Aorta (tissue), 5 donors: ENCODE measurements at regions not wholly inside any gene's neighbourhood (a gene's known extent, or its start where the extent isn't known, plus 50 kb on each side); places are given as distances from the start of the nearest gene placed in this dataset.

Experiments
- ATAC-seq: fragments of 200-7000 bp; cut with Tn5 transposase; one replicate; pipeline ENCODE4 v1.9.1; 2022; ENCODE audit warnings: moderate library complexity; ENCODE audit not compliant: low FRiP score
- DNase-seq, 2 donors: peaks; one replicate each; pipeline ENCODE4 v3.0.0-alpha.2; 2020
- H3K27ac ChIP-seq, 2 donors: one replicate each; pipeline ENCODE4 v1.5.1; 2013; ENCODE audit warnings: low read length in 2 of 2, mild to moderate bottlenecking in 2 of 2, moderate library complexity in 2 of 2, control low read depth in 1 of 2, inconsistent platforms in 1 of 2, low read depth in 1 of 2
- H3K27me3 ChIP-seq, 2 donors: one replicate each; pipeline ENCODE4 v1.6.1; 2013; ENCODE audit warnings: control low read depth in 1 of 2, low read length in 1 of 2, mild to moderate bottlenecking in 1 of 2, moderate library complexity in 1 of 2; ENCODE audit not compliant: insufficient read depth in 2 of 2, control insufficient read depth in 1 of 2
- H3K36me3 ChIP-seq, 2 donors: one replicate each; pipeline ENCODE4 v1.6.1; 2013; ENCODE audit warnings: control low read depth in 1 of 2, low read length in 1 of 2, mild to moderate bottlenecking in 1 of 2; ENCODE audit not compliant: insufficient read depth in 2 of 2, control insufficient read depth in 1 of 2
- H3K4me1 ChIP-seq, 2 donors: one replicate each; pipeline ENCODE4 v1.6.1; 2013; ENCODE audit warnings: low read length in 2 of 2, control low read depth in 1 of 2, mild to moderate bottlenecking in 1 of 2, moderate library complexity in 1 of 2; ENCODE audit not compliant: insufficient read depth in 2 of 2, control insufficient read depth in 1 of 2
- H3K4me3 ChIP-seq, 2 donors: one replicate each; pipeline ENCODE4 v1.5.1; 2013; ENCODE audit warnings: low read length in 2 of 2, control low read depth in 1 of 2, mild to moderate bottlenecking in 1 of 2
- H3K9me3 ChIP-seq: one replicate; pipeline ENCODE4 v1.6.1; 2013; ENCODE audit warnings: mild to moderate bottlenecking, low read length; ENCODE audit not compliant: control insufficient read depth
- WGBS, 2 donors: extraction: QIAGEN DNeasy Blood & Tissue Kit; methylation state at CpG; one replicate each; pipeline ENCODE4 v1.1.7; 2013; 5-methylcytosine and 5-hydroxymethylcytosine counted together
- intact Hi-C, 2 donors: fragments of 100-400 bp; cut with DNase I; formaldehyde crosslinking; loops; one replicate each; pipeline versions ENCODE4 v1.14.2 to v1.15.0; 2022
- donor health status: healthy with polysubstance abuse.
- donor health status: Bipolar disorder and iron deficiency.
- donor health status: DM: no; HTN: no; CAD: no.
- donor health status: DM: no; HTN: no; CAD: no.
- donor health status: DM: yes; HTN: yes; CAD: no.

DNA sequence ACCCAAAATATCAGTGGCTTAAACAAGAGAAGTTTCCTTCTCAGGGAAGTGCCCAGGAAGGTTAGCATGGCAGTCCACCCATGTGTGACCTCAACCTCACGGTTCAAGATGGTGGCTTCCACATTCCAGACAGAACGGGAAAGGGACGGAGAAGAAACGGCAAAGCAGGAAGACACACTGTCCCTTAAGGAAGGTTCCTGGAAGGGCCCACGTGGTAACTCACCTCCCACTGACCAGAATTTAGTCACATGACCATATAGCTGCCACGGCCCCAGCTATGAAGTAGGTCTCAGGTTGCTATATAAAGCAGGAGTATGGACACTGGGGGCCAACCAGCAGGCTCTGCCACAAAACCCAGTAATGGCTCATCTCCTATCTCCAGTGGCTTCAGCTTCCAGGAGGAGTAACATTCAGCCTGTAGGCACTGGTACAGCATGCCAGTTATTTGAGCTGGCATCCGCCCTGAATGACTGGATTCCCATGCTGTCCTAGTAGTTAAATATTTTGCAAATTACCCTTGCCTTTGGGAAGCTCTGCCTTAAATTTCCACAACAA, 278.5 kb upstream of the KLF14 start:
- 90 to 93% methylated on average over 7 of the region's 7 CpGs for WGBS, 2 donors
- no peaks in the 10 kb centered on the region for H3K36me3 ChIP-seq
- H3K27ac ChIP-seq, result peak overlapping the region in 1 of 2 donors; percentile 11
- DNase-seq, result no peak
- intact Hi-C loops, result loop anchor here in 1 of 2 donors (5.0 kb wide), 1 partner anchor 115 kb away; no protein-coding TSS in a partner anchor
- H3K27me3 ChIP-seq, result no peaks in the 10 kb centered on the region
- H3K4me3 ChIP-seq, result no peak overlapping the region
- ATAC-seq, result no peak
- peaks cover 6 to 11% of the 10 kb centered on the region in 2 donors for H3K4me1 ChIP-seq
- H3K9me3 ChIP-seq, result no peaks in the 10 kb centered on the region

DNA sequence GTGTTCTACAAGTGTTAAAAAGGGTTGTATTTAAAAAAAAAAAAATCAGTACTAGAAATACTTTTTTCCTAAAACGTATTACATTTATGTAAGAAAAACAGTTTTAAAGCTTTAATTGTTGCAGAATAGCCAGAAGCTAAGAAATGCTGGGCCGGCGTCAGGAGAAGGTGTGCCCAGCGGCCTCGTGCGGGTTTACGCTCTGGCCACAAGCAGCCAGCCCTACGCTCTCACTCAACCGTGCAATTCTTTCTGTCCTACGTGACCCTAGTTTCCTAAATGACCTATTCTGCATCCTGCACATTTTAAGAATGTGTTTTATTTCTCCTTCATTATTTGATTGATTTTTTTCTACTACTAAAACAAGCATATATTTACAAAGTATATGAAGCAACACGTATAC, 279.7 kb upstream of the KLF14 start:
- DNase-seq (no peak), ATAC-seq (no peak)
- Histone ChIP-seq H3K27me3 (no peaks in the 10 kb centered on the region), H3K9me3 (no peaks in the 10 kb centered on the region), H3K4me1 (peaks cover 1 to 11% of the 10 kb centered on the region in 2 donors), H3K27ac (no peak overlapping the region), H3K36me3 (no peaks in the 10 kb centered on the region), H3K4me3 (no peak overlapping the region)
- intact Hi-C loops, result loop anchor here in 1 of 2 donors (5.0 kb wide), 1 partner anchor 116 kb away; no protein-coding TSS in a partner anchor
- WGBS, 2 donors, result 87 to 90% methylated on average over 11 of the region's 11 CpGs

DNA sequence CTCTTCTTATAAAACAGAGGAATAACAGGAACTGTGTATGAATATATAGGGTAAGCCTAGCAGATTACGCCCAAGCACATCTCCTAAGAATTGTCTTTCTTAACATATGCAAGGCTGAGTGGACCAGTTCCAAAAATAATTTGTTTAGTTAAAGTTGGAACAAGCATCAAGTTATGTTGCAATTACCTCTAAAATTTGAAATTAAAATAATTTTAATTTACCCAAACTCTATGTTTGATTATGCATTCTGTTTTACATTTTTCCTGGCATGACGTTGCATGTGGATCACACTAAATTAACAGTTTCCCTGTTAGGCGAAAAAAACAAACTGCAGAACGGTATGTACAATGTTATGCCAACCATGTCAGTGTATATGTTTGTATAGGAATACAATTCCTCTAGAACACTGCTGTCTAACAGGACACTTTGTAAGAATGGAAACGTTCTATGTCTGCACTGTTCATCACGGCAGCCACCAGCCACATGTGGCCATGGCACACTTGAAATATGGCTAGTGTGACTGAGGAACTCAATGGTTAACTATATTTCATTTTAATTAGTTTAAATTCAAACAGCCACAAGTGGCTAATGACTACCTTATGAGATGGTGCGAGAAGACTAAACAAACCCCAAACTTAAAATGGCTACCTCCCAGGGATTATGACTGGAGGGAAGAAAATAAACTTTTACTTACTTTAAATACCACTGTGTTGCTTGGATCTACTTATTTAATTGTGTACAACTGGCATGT, 281.1 kb upstream of the KLF14 start:
- WGBS, 2 donors, result 87 to 90% methylated on average over 7 of the region's 7 CpGs
- DNase-seq, result no peak

DNA sequence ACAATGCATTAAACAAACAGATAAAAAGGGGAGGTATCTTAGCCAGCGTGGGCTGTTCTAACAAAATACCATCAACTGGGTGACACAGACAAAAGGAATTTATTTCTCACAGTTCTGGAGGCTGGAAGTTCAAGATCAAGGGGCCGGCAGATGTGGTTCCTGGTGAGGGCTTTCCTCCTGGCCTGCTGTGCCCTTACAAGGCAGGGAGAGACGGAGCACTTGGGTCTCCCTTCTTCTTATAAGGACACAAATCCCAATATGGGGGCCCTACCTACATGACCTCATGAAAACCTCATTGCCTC, 281.6 kb upstream of the KLF14 start:
- no peaks in the 10 kb centered on the region for H3K36me3 ChIP-seq
- no peaks in the 10 kb centered on the region for H3K27me3 ChIP-seq
- no peaks in the 10 kb centered on the region for H3K9me3 ChIP-seq
- no peak overlapping the region for H3K27ac ChIP-seq
- no peak for DNase-seq
- intact Hi-C loops, result no loop called here
- H3K4me3 ChIP-seq, result no peak overlapping the region
- H3K4me1 ChIP-seq, result peaks cover 0 to 11% of the 10 kb centered on the region in 2 donors
- ATAC-seq, result no peak
- WGBS, 2 donors, result 69 to 74% methylated on average over 3 of the region's 3 CpGs

More for the DNA sequence above, 281.1 kb upstream of the KLF14 start:
- Histone ChIP-seq H3K36me3 (no peaks in the 10 kb centered on the region), H3K4me1 (peaks cover 0 to 11% of the 10 kb centered on the region in 2 donors), H3K9me3 (no peaks in the 10 kb centered on the region), H3K4me3 (no peak overlapping the region), H3K27ac (no peak overlapping the region), H3K27me3 (no peaks in the 10 kb centered on the region)
- ATAC-seq, result no peak
- intact Hi-C loops, result loop anchor here in 1 of 2 donors (5.0 kb wide), 1 partner anchor 118 kb away; no protein-coding TSS in a partner anchor

DNA sequence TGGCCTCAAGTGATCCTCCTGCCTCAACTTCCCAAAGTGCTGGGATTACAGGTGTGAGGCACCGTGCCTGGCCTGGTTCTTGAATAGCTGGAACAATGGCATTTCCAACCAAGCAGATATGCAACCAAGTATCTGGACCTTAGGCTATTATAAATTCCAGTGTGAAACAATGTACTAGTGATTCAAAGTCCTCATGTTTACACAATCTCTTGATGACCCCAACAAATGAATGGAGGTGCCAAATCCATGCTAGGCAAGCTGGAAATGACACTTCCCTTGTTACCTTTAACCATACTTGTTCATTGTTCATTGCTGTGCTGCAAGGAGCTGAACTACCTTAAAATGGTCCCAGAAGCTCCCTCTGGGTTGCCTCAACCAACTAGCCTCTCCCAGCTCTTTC, 282.2 kb upstream of the KLF14 start:
- DNase-seq, result no peak
- intact Hi-C loops, result no loop called here
- WGBS, 2 donors, result 90 to 95% methylated on average over 1 of the region's 1 CpG
- Histone ChIP-seq H3K27me3 (no peaks in the 10 kb centered on the region), H3K36me3 (no peaks in the 10 kb centered on the region), H3K9me3 (no peaks in the 10 kb centered on the region), H3K27ac (no peak overlapping the region), H3K4me1 (peaks cover 0 to 10% of the 10 kb centered on the region in 2 donors), H3K4me3 (no peak overlapping the region)
- no peak for ATAC-seq

DNA sequence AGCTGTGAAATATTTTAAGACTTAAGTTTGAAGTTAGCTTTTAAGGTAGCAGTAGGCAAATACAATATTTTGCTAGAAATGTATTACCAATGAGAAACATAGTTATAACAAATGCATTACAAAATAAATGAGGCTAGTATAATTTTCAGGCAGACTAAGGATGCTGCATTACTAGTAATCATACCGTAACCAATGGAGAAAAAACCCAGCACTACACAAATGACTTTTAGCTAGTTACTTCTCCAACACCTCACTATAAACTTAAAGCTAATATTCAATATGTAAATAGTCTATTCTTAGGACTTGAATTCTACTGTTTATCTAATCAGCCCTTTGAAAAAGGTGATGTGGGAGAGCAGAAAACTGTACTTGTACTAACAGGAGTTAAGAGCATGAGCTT, 285.3 kb upstream of the KLF14 start:
- H3K27me3 ChIP-seq, result no peaks in the 10 kb centered on the region
- DNase-seq, result no peak
- no peak for ATAC-seq
- H3K4me3 ChIP-seq, result no peak overlapping the region
- intact Hi-C loops, result no loop called here
- H3K27ac ChIP-seq, result no peak overlapping the region
- 90 to 98% methylated on average over 1 of the region's 1 CpG for WGBS, 2 donors
- H3K9me3 ChIP-seq, result no peaks in the 10 kb centered on the region
- H3K36me3 ChIP-seq, result no peaks in the 10 kb centered on the region
- peaks cover 0 to 2% of the 10 kb centered on the region in 2 donors for H3K4me1 ChIP-seq

DNA sequence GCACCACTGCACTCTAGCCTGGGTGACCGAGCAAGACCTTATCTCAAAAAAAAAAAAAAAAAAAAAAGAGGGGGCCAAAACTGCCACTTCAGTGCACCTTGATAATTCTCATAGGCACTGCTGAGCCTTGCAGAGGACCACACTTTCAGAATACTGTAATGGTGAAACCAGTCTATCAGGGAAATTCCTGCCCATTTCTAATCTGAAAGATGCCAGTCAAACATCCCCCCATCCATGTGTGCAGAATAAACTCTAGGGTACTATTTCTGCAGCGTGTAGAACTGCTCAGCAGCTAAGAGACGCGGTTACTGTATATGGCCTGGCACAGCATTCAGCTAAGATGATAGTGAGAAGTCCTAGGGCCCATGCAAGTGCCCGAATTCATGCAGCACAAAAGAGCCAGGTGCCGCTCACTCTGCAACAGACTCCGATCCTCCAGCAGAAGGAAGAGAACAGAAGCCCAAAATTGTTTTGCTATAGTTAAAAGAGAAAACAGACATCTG, 286.8 kb upstream of the KLF14 start:
- DNase-seq, result no peak
- Histone ChIP-seq H3K27me3 (no peaks in the 10 kb centered on the region), H3K27ac (no peak overlapping the region), H3K4me3 (no peak overlapping the region), H3K9me3 (no peaks in the 10 kb centered on the region), H3K36me3 (no peaks in the 10 kb centered on the region), H3K4me1 (peaks cover 0 to 2% of the 10 kb centered on the region in 2 donors)
- ATAC-seq, result no peak
- intact Hi-C loops, result no loop called here
- WGBS, 2 donors, result 74 to 75% methylated on average over 7 of the region's 7 CpGs

DNA sequence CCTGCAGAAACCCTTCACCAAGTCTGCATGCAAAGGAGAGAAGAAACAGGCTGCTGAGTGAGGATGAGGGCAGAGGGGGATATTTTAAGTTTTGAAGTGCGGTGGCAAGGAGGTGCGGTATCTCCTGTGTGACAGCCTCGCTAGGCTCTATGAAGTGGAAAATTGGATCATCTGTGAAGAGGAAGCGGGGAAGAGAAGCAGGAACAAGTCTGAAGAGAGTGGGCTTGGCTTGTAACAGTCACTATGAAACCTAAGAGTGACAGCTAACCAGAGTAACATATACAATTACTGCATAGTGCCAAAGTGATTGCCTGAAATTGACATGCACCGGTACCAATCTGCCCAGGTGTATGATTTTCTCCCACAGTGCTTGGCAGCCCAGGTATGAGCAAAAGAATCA, 287.5 kb upstream of the KLF14 start:
- Histone ChIP-seq H3K4me1 (peaks cover 2 to 3% of the 10 kb centered on the region in 2 donors), H3K27ac (no peak overlapping the region), H3K9me3 (no peaks in the 10 kb centered on the region), H3K36me3 (no peaks in the 10 kb centered on the region), H3K27me3 (no peaks in the 10 kb centered on the region), H3K4me3 (no peak overlapping the region)
- WGBS, 2 donors, result 97% methylated on average over 5 of the region's 5 CpGs
- intact Hi-C loops, result no loop called here
- ATAC-seq (no peak), DNase-seq (no peak)

DNA sequence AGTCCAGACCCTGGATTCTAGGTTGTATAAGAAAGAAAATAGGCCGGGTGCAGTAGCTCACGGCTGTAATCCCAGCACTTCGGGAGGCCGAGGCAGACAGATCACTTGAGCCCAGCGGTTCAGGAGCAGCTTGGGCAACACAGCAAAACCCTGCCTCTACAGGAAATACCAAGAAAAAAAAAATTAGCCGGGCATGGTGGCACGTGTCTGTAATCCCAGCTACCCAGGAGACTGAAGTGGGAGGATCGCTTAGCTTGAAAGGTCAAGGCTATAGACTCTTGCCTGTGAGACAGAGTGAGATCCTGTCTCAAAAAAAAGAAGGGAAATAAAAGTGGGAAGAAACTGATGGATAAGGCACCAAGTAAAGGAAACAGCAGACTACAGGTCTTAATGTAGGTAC, 287.9 kb upstream of the KLF14 start:
- Histone ChIP-seq H3K27me3 (no peaks in the 10 kb centered on the region), H3K9me3 (no peaks in the 10 kb centered on the region), H3K36me3 (no peaks in the 10 kb centered on the region), H3K4me1 (peaks cover 2 to 6% of the 10 kb centered on the region in 2 donors), H3K27ac (no peak overlapping the region), H3K4me3 (no peak overlapping the region)
- DNase-seq (no peak), ATAC-seq (no peak)
- intact Hi-C loops, result no loop called here
- 62 to 68% methylated on average over 8 of the region's 8 CpGs for WGBS, 2 donors
